ENCODE measurements at regions not wholly inside any gene's neighbourhood (a gene's known extent, or its start where the extent isn't known, plus 50 kb on each side); places are given as distances from the start of the nearest gene placed in this dataset.

DNA sequence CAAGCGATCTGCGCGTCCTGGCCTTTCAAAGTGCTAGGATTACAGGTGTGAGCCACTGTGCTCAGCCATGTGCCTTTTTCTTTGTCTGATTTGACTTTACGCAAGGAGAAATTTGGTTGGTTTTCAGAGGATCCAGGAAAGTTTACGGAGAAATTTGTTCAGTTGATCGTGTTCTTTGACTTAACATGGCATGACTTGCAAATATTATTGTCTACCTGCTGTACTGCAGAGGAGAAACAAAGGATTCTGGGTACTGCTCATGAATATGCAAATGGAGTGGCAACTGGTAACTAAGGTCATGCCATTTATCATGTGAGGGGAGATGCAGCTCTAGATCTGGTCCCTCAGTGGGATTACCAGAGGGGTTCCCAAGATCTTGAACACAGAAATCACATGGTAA, 68.8 kb upstream of the CHD6 start:
- Histone ChIP-seq H2AK9ac (replicated peaks; ENCODE audit: low read depth, low read length, poor library complexity) (no peak overlapping the region), H3K4me2 (ENCODE audit: low read depth, low read length) (no peak overlapping the region), H3K36me3 (ENCODE audit: control insufficient read depth, insufficient read depth, low read length) (no peaks in the 10 kb centered on the region), H3K4me3 (ENCODE audit: insufficient read depth, low read depth, low read length) (no peak overlapping the region), H3K9me1 (ENCODE audit: insufficient read depth, low read length) (no peaks in the 10 kb centered on the region), H3K18ac (ENCODE audit: low read depth, low read length) (no peak overlapping the region), H2BK5ac (ENCODE audit: low read depth, low read length, poor library complexity, severe bottlenecking) (no peak overlapping the region), H2BK15ac (ENCODE audit: low read depth, low read length) (no peak overlapping the region), H3K9ac (ENCODE audit: low read depth, low read length) (no peak overlapping the region), H2BK20ac (ENCODE audit: low read depth, low read length) (no peak overlapping the region), H4K5ac (ENCODE audit: low read depth, low read length) (no peak overlapping the region), H4K20me1 (ENCODE audit: insufficient read depth, low read length) (no peaks in the 10 kb centered on the region), H4K91ac (ENCODE audit: insufficient read depth, low read depth, low read length) (no peak overlapping the region), H3K56ac (ENCODE audit: extremely low read depth, insufficient read depth, low read length) (no peak overlapping the region), H2AFZ (replicated peaks; ENCODE audit: low read length, poor library complexity) (no peak overlapping the region), H3K9me3 (ENCODE audit: control insufficient read depth, insufficient read depth, low read length) (no peaks in the 10 kb centered on the region), H3K27me3 (ENCODE audit: control insufficient read depth, insufficient read depth, low read length) (peaks cover 2% of the 10 kb centered on the region), H2AK5ac (ENCODE audit: low read depth, low read length) (no peak overlapping the region), H3K14ac (replicated peaks; ENCODE audit: low read depth, low read length) (no peak overlapping the region), H4K8ac (ENCODE audit: low read depth in 2 of 2, low read length in 2 of 2) (no peak overlapping the region), H3K4ac (ENCODE audit: low read depth, low read length) (no peak overlapping the region), H3K4me1 (ENCODE audit: control insufficient read depth, insufficient read depth, low read length) (no peaks in the 10 kb centered on the region), H3K23ac (ENCODE audit: low read depth, low read length) (no peak overlapping the region), H3K27ac (ENCODE audit: insufficient read depth, low read length) (no peak overlapping the region), H2BK120ac (ENCODE audit: low read depth, low read length) (no peak overlapping the region), H3K79me1 (ENCODE audit: low read depth in 1 of 2, low read length in 2 of 2) (no peaks in the 10 kb centered on the region)
- ChIA-PET CTCF (no interaction called here), POLR2A (ENCODE audit: unreplicated experiment) (no interaction called here)
- ATAC-seq (ENCODE audit: low read depth) (no peak), DNase-seq (no peak)
- intact Hi-C loops (cut with micrococcal nuclease) = no loop called here
- BruUV-seq (replicated peaks) = no TSS peak
- dilution Hi-C loops (cut with HindIII; ENCODE audit: low sequenced_read_pairs, unreplicated experiment) = no loop called here
- WGBS, 2 experiments (ENCODE audit: extremely low coverage in 2 of 2, insufficient read length in 1 of 2) = 87% methylated on average over 3 of the region's 6 CpGs; no CpG with 5 or more reads in 1 of the 2 experiments
- in situ Hi-C loops (cut with MboI; ENCODE audit: low sequenced_read_pairs) = no loop called here
- TF ChIP-seq MXI1 (IDR thresholded peaks at IDR 0.05; ENCODE audit: borderline replicate concordance, low read depth, low read length) (no peak), RAD21 (IDR thresholded peaks at IDR 0.05; ENCODE audit: low read length) (no peak), POLR2A (IDR thresholded peaks at IDR 0.05; ENCODE audit: low read depth, low read length) (no peak), CEBPB (IDR thresholded peaks at IDR 0.05; ENCODE audit: low read depth, low read length) (no peak), MAFK (IDR thresholded peaks at IDR 0.05; ENCODE audit: low read depth, low read length) (no peak), NFE2L2 (IDR thresholded peaks at IDR 0.05; ENCODE audit: low read depth, low read length) (no peak), CHD1 (IDR thresholded peaks at IDR 0.05; ENCODE audit: low read depth, low read length) (no peak), MAZ (IDR thresholded peaks at IDR 0.05; ENCODE audit: borderline replicate concordance, low read depth, low read length) (no peak), RFX5 (IDR thresholded peaks at IDR 0.05; ENCODE audit: low read depth, low read length) (no peak), FOS (IDR thresholded peaks at IDR 0.05; ENCODE audit: low read depth, low read length) (no peak), RCOR1 (IDR thresholded peaks at IDR 0.05; ENCODE audit: insufficient replicate concordance, low read length) (no peak), BHLHE40 (IDR thresholded peaks at IDR 0.05; ENCODE audit: low read depth, low read length) (no peak), SMC3 (IDR thresholded peaks at IDR 0.05; ENCODE audit: low read depth, low read length) (no peak)
- TF ChIP-seq, protein P1, sequence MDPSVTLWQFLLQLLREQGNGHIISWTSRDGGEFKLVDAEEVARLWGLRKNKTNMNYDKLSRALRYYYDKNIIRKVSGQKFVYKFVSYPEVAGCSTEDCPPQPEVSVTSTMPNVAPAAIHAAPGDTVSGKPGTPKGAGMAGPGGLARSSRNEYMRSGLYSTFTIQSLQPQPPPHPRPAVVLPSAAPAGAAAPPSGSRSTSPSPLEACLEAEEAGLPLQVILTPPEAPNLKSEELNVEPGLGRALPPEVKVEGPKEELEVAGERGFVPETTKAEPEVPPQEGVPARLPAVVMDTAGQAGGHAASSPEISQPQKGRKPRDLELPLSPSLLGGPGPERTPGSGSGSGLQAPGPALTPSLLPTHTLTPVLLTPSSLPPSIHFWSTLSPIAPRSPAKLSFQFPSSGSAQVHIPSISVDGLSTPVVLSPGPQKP (IDR thresholded peaks at IDR 0.05; ENCODE audit: borderline replicate concordance, low read depth, low read length) = no peak
- TF ChIP-seq, protein P2, sequence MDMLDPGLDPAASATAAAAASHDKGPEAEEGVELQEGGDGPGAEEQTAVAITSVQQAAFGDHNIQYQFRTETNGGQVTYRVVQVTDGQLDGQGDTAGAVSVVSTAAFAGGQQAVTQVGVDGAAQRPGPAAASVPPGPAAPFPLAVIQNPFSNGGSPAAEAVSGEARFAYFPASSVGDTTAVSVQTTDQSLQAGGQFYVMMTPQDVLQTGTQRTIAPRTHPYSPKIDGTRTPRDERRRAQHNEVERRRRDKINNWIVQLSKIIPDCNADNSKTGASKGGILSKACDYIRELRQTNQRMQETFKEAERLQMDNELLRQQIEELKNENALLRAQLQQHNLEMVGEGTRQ (IDR thresholded peaks at IDR 0.05; ENCODE audit: low read depth, low read length) = no peak
- TF ChIP-seq, protein P3, sequence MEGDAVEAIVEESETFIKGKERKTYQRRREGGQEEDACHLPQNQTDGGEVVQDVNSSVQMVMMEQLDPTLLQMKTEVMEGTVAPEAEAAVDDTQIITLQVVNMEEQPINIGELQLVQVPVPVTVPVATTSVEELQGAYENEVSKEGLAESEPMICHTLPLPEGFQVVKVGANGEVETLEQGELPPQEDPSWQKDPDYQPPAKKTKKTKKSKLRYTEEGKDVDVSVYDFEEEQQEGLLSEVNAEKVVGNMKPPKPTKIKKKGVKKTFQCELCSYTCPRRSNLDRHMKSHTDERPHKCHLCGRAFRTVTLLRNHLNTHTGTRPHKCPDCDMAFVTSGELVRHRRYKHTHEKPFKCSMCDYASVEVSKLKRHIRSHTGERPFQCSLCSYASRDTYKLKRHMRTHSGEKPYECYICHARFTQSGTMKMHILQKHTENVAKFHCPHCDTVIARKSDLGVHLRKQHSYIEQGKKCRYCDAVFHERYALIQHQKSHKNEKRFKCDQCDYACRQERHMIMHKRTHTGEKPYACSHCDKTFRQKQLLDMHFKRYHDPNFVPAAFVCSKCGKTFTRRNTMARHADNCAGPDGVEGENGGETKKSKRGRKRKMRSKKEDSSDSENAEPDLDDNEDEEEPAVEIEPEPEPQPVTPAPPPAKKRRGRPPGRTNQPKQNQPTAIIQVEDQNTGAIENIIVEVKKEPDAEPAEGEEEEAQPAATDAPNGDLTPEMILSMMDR (conservative IDR thresholded peaks at IDR 0.05; ENCODE audit: low read depth, low read length) = no peak
